A549 (cell line): ENCODE measurements at regions not wholly inside any gene's neighbourhood (a gene's known extent, or its start where the extent isn't known, plus 50 kb on each side); places are given as distances from the start of the nearest gene placed in this dataset.

Experiments used
- ATAC-seq, 2 experiments: fragments of 200-7000 bp in 1 of 2; fragments of >200 bp in 1 of 2; cut with Nextera tagmentation in 1 of 2; cut with Tn5 transposase in 1 of 2; 3 replicates each; pipeline versions ENCODE4 v1.8.0 to v1.9.1; 2018 to 2020; ENCODE audit warnings: mild to moderate bottlenecking in 1 of 2, moderate library complexity in 1 of 2
- CTCF ChIA-PET: fragments of 300-600 bp; sonication (Branson Sonifier 250); formaldehyde crosslinking; extraction: SDS; loops from one replicate; lab custom pipeline; 2021; ENCODE audit warnings: antibody characterized with exemption, inconsistent platforms; lab: Yijun Ruan, JAX
- POLR2A ChIA-PET: fragments of 350-600 bp; formaldehyde crosslinking; extraction: SDS; loops from one replicate; lab custom pipeline; 2021; ENCODE audit warnings: antibody characterized with exemption, inconsistent platforms; lab: Yijun Ruan, JAX
- DNase-seq, 2 experiments: peaks; one replicate each; pipeline versions ENCODE4 v3.0.0 to v3.0.0-alpha.2; 2011 to 2016; ENCODE audit warnings: low read depth in 1 of 2, low spot score in 1 of 2
- FAIRE-seq: peaks from 2 replicates; lab custom pipeline; 2011; peaks lifted over from hg19 to GRCh38; lab: Jason Lieb, UNC
- H3K27ac ChIP-seq, 2 experiments: fragments of >200 bp; sonication (Bioruptor Twin); formaldehyde crosslinking; 3 replicates each; pipeline ENCODE4 v1.5.1; 2016 to 2017
- H3K4me1 ChIP-seq: fragments of >200 bp; sonication (Bioruptor Twin); formaldehyde crosslinking; 3 replicates; pipeline ENCODE4 v1.6.1; 2016
- H3K4me2 ChIP-seq: fragments of >200 bp; sonication (Bioruptor Twin); formaldehyde crosslinking; 3 replicates; pipeline ENCODE4 v1.6.1; 2016
- H3K4me3 ChIP-seq: fragments of >200 bp; sonication (Bioruptor Twin); formaldehyde crosslinking; 3 replicates; pipeline ENCODE4 v1.5.1; 2016
- H3K9me3 ChIP-seq: fragments of >200 bp; sonication (Bioruptor Twin); formaldehyde crosslinking; 3 replicates; pipeline ENCODE4 v1.6.1; 2016
- BHLHE40 ChIP-seq: IDR thresholded peaks from 2 replicates; pipeline ENCODE4 v1.6.1; 2012; ENCODE audit warnings: low read depth, low read length, inconsistent platforms
- CBX2 ChIP-seq: fragments of 200-600 bp; sonication (generic); IDR thresholded peaks from 2 replicates; pipeline ENCODE4 v1.6.1; 2016; ENCODE audit warnings: low read depth, mild to moderate bottlenecking, borderline replicate concordance
- CEBPB ChIP-seq, 2 experiments: fragments of >200 bp in 1 of 2; sonication (Bioruptor Twin) in 1 of 2; formaldehyde crosslinking in 1 of 2; IDR thresholded peaks; 2 replicates each; pipeline ENCODE4 v1.6.1; 2012 to 2016
- EHF ChIP-seq: fragments of 250-450 bp; sonication (Bioruptor Pico); IDR thresholded peaks from 2 replicates; pipeline ENCODE4 v1.5.0; 2020; ENCODE audit warnings: mild to moderate bottlenecking
- EHMT2 ChIP-seq: fragments of 200-600 bp; sonication (generic); IDR thresholded peaks from 2 replicates; pipeline ENCODE4 v1.6.1; 2016; ENCODE audit warnings: antibody characterized with exemption, low read depth, mild to moderate bottlenecking, moderate library complexity
- EP300 ChIP-seq, 2 experiments: fragments of >200 bp; sonication (Bioruptor Twin); formaldehyde crosslinking; IDR thresholded peaks; 2 replicates in 1 of 2; 3 replicates in 1 of 2; pipeline ENCODE4 v1.6.1; 2016 to 2017
- ESRRA ChIP-seq: fragments of 150-350 bp; IDR thresholded peaks from 2 replicates; pipeline ENCODE4 v1.6.1; 2014; ENCODE audit warnings: mild to moderate bottlenecking, low read length, borderline replicate concordance
- FOXS1 ChIP-seq: fragments of 250-450 bp; sonication (Bioruptor Pico); IDR thresholded peaks from 2 replicates; pipeline ENCODE4 v1.5.0; 2020; ENCODE audit warnings: mild to moderate bottlenecking, moderate library complexity
- HES2 ChIP-seq: fragments of >200 bp; sonication (Bioruptor Twin); formaldehyde crosslinking; IDR thresholded peaks from 2 replicates; pipeline ENCODE4 v1.6.1; 2016
- HOXA7 ChIP-seq: fragments of 250-450 bp; sonication (Bioruptor Pico); IDR thresholded peaks from 2 replicates; pipeline ENCODE4 v1.5.0; 2020; ENCODE audit warnings: mild to moderate bottlenecking, moderate library complexity
- HOXB13 ChIP-seq: fragments of 250-450 bp; sonication (Bioruptor Pico); IDR thresholded peaks from 2 replicates; pipeline ENCODE4 v1.5.0; 2020; ENCODE audit warnings: low read depth, mild to moderate bottlenecking, moderate library complexity
- HOXB5 ChIP-seq: fragments of 250-450 bp; sonication (Bioruptor Pico); IDR thresholded peaks from 2 replicates; pipeline ENCODE4 v1.5.0; 2020; ENCODE audit warnings: mild to moderate bottlenecking, moderate library complexity
- JUN ChIP-seq, 2 experiments: fragments of >200 bp; sonication (Bioruptor Twin); formaldehyde crosslinking; IDR thresholded peaks; 2 replicates in 1 of 2; 3 replicates in 1 of 2; pipeline ENCODE4 v1.6.1; 2016 to 2017
- KDM1A ChIP-seq: fragments of 200-600 bp; sonication (generic); IDR thresholded peaks from 2 replicates; pipeline ENCODE4 v1.6.1; 2016; ENCODE audit warnings: low read depth, mild to moderate bottlenecking
- KDM5A ChIP-seq: fragments of 200-600 bp; sonication (generic); IDR thresholded peaks from 2 replicates; pipeline ENCODE4 v1.6.1; 2016; ENCODE audit warnings: antibody characterized with exemption, mild to moderate bottlenecking
- MAFK ChIP-seq: fragments of 450-650 bp; IDR thresholded peaks from 2 replicates; pipeline ENCODE4 v1.6.1; 2014; ENCODE audit not compliant: partially characterized antibody
- MAZ ChIP-seq: fragments of 150-350 bp; IDR thresholded peaks from 2 replicates; pipeline ENCODE4 v1.6.1; 2014; ENCODE audit warnings: antibody characterized with exemption, low read depth, low read length, borderline replicate concordance
- MYC ChIP-seq: IDR thresholded peaks from 2 replicates; pipeline ENCODE4 v1.6.1; 2012; ENCODE audit warnings: mild to moderate bottlenecking, inconsistent platforms, low read length, improper control_type of control experiment, borderline replicate concordance
- NFE2L2 ChIP-seq: fragments of 150-350 bp; conservative IDR thresholded peaks from 2 replicates; pipeline ENCODE4 v1.6.1; 2014; ENCODE audit warnings: low read length
- PHF8 ChIP-seq: fragments of 200-600 bp; sonication (generic); IDR thresholded peaks from 2 replicates; pipeline ENCODE4 v1.6.1; 2016; ENCODE audit warnings: low read depth, mild to moderate bottlenecking, antibody characterized with exemption, moderate library complexity, borderline replicate concordance
- RARB ChIP-seq: fragments of 250-450 bp; sonication (Bioruptor Pico); IDR thresholded peaks from 2 replicates; pipeline ENCODE4 v1.8.0; 2021; ENCODE audit warnings: mild to moderate bottlenecking, moderate library complexity
- RCOR1 ChIP-seq: fragments of 150-350 bp; IDR thresholded peaks from 2 replicates; pipeline ENCODE4 v1.6.1; 2014; ENCODE audit warnings: antibody characterized with exemption, low read length, low read depth
- RFX5 ChIP-seq: fragments of 450-650 bp; IDR thresholded peaks from 2 replicates; pipeline ENCODE4 v1.7.1; 2014; ENCODE audit warnings: antibody characterized with exemption, mild to moderate bottlenecking, moderate library complexity
- SMC3 ChIP-seq: fragments of >200 bp; sonication (Bioruptor Twin); formaldehyde crosslinking; IDR thresholded peaks from 3 replicates; pipeline ENCODE4 v1.6.1; 2018; ENCODE audit warnings: inconsistent platforms
- SREBF2 ChIP-seq: fragments of 450-650 bp; IDR thresholded peaks from 2 replicates; pipeline ENCODE4 v1.6.1; 2014; ENCODE audit warnings: mild to moderate bottlenecking, moderate library complexity
- TP53 ChIP-seq: fragments of 250-450 bp; sonication (Bioruptor Pico); IDR thresholded peaks from 2 replicates; pipeline ENCODE4 v1.5.0; 2021; ENCODE audit warnings: mild to moderate bottlenecking, moderate library complexity
- ZC3H11A ChIP-seq: fragments of 450-650 bp; IDR thresholded peaks from 2 replicates; pipeline ENCODE4 v1.6.1; 2014; ENCODE audit warnings: antibody characterized with exemption, mild to moderate bottlenecking
- ZNF302 ChIP-seq: fragments of 250-450 bp; sonication (Bioruptor Pico); IDR thresholded peaks from 2 replicates; pipeline ENCODE4 v1.9.0; 2021; ENCODE audit warnings: inconsistent platforms, mild to moderate bottlenecking, moderate library complexity
- WGBS: methylation state at CpG from one replicate; pipeline ENCODE4 v1.1.6; 2017; ENCODE audit errors: missing lambda C conversion rate; 5-methylcytosine and 5-hydroxymethylcytosine counted together
- TF ChIP-seq, protein P1 (sequence below): IDR thresholded peaks from 2 replicates; pipeline ENCODE4 v1.6.1; 2012
- TF ChIP-seq, protein P2 (sequence below): fragments of 250-450 bp; sonication (Bioruptor Pico); IDR thresholded peaks from 2 replicates; pipeline ENCODE4 v1.5.0; 2020; ENCODE audit warnings: low read depth, mild to moderate bottlenecking, moderate library complexity
- TF ChIP-seq, protein P3 (sequence below): fragments of >200 bp; sonication (Bioruptor Twin); formaldehyde crosslinking; IDR thresholded peaks from 3 replicates; pipeline ENCODE4 v1.5.1; 2016

DNA sequence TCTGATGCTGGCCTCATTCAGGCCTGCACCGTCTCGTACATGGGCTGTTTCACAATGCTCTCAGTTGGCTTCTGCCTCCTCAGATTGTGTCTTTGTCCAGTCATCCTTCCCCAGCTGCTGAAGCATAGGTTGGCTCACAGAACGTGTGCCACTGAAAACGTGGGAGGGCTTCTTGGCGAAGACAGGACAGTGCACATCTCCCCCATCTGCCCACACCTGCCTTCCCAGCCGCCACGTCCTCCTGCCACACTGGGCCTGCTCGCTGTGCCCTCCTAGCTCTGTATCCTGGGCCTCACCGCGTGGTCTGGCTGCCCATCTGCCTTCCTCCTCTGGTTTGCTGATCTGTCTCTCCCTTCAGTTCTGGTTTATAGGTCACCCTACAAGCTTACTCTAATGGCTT is 230.0 kb upstream of the TOPAZ1 start:
- CTCF ChIA-PET, result interaction anchor here (0.9 kb wide), 1 partner anchor 242 kb away, joined by 3 read pairs; no protein-coding TSS in a partner anchor
- no peak overlapping the region for H3K4me2 ChIP-seq
- no peak for FAIRE-seq
- no peak for TF ChIP-seq HES2
- no peak for TF ChIP-seq HOXB13
- no peak for TF ChIP-seq MAZ
- no peak for TF ChIP-seq RCOR1
- no peak for TF ChIP-seq BHLHE40
- TF ChIP-seq HOXA7, result no peak
- TF ChIP-seq SMC3, result no peak
- no peak for TF ChIP-seq SREBF2
- TF ChIP-seq KDM5A, result no peak
- no peak for TF ChIP-seq MYC
- no peak for TF ChIP-seq RARB (CRISPR knock-in tag)
- TF ChIP-seq, all 56 proteins: peak for 0
- WGBS, result 90% methylated on average over 10 of the region's 10 CpGs
- Histone ChIP-seq H3K4me3 (no peak overlapping the region), H3K27ac (no peak overlapping the region; a peak in 1 of 6 replicates), H3K9me3 (no peaks in the 10 kb centered on the region), H3K4me1 (peaks cover 10% of the 10 kb centered on the region; the same call in 2 of the 3 replicates)
- ATAC-seq, result no peak
- POLR2A ChIA-PET, result no interaction called here
- DNase-seq, result no peak

GRCh38 chr3:44012160-44012899 is 229.4 kb upstream of the TOPAZ1 start:
- TF ChIP-seq, protein P1, sequence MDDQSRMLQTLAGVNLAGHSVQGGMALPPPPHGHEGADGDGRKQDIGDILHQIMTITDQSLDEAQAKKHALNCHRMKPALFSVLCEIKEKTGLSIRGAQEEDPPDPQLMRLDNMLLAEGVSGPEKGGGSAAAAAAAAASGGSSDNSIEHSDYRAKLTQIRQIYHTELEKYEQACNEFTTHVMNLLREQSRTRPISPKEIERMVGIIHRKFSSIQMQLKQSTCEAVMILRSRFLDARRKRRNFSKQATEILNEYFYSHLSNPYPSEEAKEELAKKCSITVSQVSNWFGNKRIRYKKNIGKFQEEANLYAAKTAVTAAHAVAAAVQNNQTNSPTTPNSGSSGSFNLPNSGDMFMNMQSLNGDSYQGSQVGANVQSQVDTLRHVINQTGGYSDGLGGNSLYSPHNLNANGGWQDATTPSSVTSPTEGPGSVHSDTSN, result no peak
- TF ChIP-seq HOXB13, result no peak
- TF ChIP-seq, protein P2, sequence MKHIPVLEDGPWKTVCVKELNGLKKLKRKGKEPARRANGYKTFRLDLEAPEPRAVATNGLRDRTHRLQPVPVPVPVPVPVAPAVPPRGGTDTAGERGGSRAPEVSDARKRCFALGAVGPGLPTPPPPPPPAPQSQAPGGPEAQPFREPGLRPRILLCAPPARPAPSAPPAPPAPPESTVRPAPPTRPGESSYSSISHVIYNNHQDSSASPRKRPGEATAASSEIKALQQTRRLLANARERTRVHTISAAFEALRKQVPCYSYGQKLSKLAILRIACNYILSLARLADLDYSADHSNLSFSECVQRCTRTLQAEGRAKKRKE, result no peak
- TF ChIP-seq CEBPB (IDR thresholded peaks at IDR 0.05), result no peak
- TF ChIP-seq NFE2L2, result no peak
- no peak for TF ChIP-seq MAFK
- TF ChIP-seq RCOR1, result no peak
- TF ChIP-seq KDM1A, result no peak
- no peak for TF ChIP-seq FOXS1
- TF ChIP-seq ZC3H11A, result no peak
- no peak for TF ChIP-seq ZNF302 (CRISPR knock-in tag)
- TF ChIP-seq JUN (IDR thresholded peaks at IDR 0.05), result no peak
- no peak for TF ChIP-seq HOXB5 (CRISPR knock-in tag)
- Histone ChIP-seq H3K27ac (no peak overlapping the region; a peak in 1 of 6 replicates), H3K4me2 (no peak overlapping the region), H3K4me1 (peaks cover 7% of the 10 kb centered on the region; the same call in 2 of the 3 replicates), H3K9me3 (no peaks in the 10 kb centered on the region), H3K4me3 (no peak overlapping the region)
- ChIA-PET CTCF (interaction anchor here (0.8 to 0.9 kb wide), 2 partner anchors 186 to 243 kb away, joined by 3 read pairs; no protein-coding TSS in a partner anchor), POLR2A (no interaction called here)
- FAIRE-seq (no peak), ATAC-seq (no peak), DNase-seq (no peak)
- 93% methylated on average over 13 of the region's 13 CpGs for WGBS

- CTCF ChIA-PET, result no interaction called here
- DNase-seq, result no peak
- no peak for FAIRE-seq
- POLR2A ChIA-PET, result no interaction called here
- ATAC-seq, result no peak
- no peak overlapping the region for H3K4me2 ChIP-seq
- WGBS, result 87% methylated on average over 10 of the region's 11 CpGs
- H3K4me1 ChIP-seq, result 0 out of 3 replicates have a peak, but pooled peaks cover 3% of the 10 kb centered on the region
- H3K4me3 ChIP-seq, result no peak overlapping the region
- 0 out of 6 replicates have a peak overlapping the region, but pooled peaks of 1 of the 2 experiments have one; percentile 21 for H3K27ac ChIP-seq
- no peaks in the 10 kb centered on the region for H3K9me3 ChIP-seq
- TF ChIP-seq CBX2 (no peak), FOXS1 (no peak), EHMT2 (no peak), ESRRA (no peak), MYC (no peak), ZNF302 (CRISPR knock-in tag) (no peak), EP300 (IDR thresholded peaks at IDR 0.05) (no peak), PHF8 (no peak), HOXB5 (CRISPR knock-in tag) (no peak), EHF (CRISPR knock-in tag) (no peak), RFX5 (no peak), TP53 (no peak)
- TF ChIP-seq, protein P3, sequence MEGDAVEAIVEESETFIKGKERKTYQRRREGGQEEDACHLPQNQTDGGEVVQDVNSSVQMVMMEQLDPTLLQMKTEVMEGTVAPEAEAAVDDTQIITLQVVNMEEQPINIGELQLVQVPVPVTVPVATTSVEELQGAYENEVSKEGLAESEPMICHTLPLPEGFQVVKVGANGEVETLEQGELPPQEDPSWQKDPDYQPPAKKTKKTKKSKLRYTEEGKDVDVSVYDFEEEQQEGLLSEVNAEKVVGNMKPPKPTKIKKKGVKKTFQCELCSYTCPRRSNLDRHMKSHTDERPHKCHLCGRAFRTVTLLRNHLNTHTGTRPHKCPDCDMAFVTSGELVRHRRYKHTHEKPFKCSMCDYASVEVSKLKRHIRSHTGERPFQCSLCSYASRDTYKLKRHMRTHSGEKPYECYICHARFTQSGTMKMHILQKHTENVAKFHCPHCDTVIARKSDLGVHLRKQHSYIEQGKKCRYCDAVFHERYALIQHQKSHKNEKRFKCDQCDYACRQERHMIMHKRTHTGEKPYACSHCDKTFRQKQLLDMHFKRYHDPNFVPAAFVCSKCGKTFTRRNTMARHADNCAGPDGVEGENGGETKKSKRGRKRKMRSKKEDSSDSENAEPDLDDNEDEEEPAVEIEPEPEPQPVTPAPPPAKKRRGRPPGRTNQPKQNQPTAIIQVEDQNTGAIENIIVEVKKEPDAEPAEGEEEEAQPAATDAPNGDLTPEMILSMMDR, result no peak
- TF ChIP-seq, protein P1, result no peak
Measured at GRCh38 chr3:44013967-44014366, 227.7 kb upstream of the TOPAZ1 start.
